ENCODE measurements at regions not wholly inside any gene's neighbourhood (a gene's known extent, or its start where the extent isn't known, plus 50 kb on each side); places are given as distances from the start of the nearest gene placed in this dataset.
"Not testable (repeated sequence)": the region's sequence is repeated elsewhere in the genome, so short reads cannot be mapped to it uniquely, and the experiment has no call there.

DNA sequence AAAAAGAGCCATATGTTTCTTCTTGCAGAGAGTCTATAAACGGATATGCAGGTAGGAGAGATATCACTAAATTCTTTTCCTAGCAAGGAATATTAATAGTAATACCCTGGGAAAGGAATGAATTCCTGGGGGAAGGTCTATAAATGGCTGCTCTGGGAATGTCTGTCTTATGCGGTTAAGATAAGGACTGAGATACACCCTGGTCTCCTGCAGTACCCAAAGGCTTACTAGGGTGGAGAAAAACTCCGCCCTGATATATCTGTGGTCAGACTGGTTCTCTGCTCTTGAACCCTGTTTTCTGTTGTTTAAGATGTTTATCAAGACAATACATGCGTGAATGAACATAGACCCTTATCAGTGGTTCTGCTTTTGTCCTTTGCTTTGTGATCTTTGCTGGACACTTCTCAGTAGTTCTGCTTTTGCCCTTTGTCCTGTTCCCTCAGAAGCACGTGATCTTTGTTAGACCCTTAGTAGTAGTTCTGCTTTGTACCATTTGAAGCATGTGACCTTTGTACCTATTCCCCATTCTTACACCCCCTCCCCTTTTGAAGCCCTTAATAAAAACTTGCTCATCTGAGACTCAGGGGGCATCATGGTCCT lies 173.1 kb upstream of the CCZ1B start:
- TF ChIP-seq, protein P1, sequence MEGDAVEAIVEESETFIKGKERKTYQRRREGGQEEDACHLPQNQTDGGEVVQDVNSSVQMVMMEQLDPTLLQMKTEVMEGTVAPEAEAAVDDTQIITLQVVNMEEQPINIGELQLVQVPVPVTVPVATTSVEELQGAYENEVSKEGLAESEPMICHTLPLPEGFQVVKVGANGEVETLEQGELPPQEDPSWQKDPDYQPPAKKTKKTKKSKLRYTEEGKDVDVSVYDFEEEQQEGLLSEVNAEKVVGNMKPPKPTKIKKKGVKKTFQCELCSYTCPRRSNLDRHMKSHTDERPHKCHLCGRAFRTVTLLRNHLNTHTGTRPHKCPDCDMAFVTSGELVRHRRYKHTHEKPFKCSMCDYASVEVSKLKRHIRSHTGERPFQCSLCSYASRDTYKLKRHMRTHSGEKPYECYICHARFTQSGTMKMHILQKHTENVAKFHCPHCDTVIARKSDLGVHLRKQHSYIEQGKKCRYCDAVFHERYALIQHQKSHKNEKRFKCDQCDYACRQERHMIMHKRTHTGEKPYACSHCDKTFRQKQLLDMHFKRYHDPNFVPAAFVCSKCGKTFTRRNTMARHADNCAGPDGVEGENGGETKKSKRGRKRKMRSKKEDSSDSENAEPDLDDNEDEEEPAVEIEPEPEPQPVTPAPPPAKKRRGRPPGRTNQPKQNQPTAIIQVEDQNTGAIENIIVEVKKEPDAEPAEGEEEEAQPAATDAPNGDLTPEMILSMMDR (IDR thresholded peaks at IDR 0.05; ENCODE audit: borderline replicate concordance, extremely low read depth, low read length, poor library complexity, severe bottlenecking): not testable (repeated sequence)
- not testable (repeated sequence) for TF ChIP-seq EZH2 (IDR thresholded peaks at IDR 0.05; ENCODE audit: borderline replicate concordance, low read depth, low read length, severe bottlenecking)

All from DND-41 (cell line).